ENCODE measurements at regions not wholly inside any gene's neighbourhood (a gene's known extent, or its start where the extent isn't known, plus 50 kb on each side); places are given as distances from the start of the nearest gene placed in this dataset.
"Not testable (repeated sequence)": the region's sequence is repeated elsewhere in the genome, so short reads cannot be mapped to it uniquely, and the experiment has no call there.

- DNase-seq (ENCODE audit: low spot score) = not testable (repeated sequence)
Measured at GRCh38 chr9:63812822-63813221, 1472.2 kb downstream of the FOXD4L5 start.

- not testable (repeated sequence) for DNase-seq (ENCODE audit: low spot score)
Measured at GRCh38 chr9:63804205-63804604, 1480.8 kb downstream of the FOXD4L5 start.

- not testable (repeated sequence) for DNase-seq (ENCODE audit: low spot score)
Measured at GRCh38 chr9:63794081-63794685, 1490.8 kb downstream of the FOXD4L5 start.

GRCh38 chr9:63787454-63787853 lies 1497.6 kb downstream of the FOXD4L5 start:
- DNase-seq (ENCODE audit: low spot score) = not testable (repeated sequence)

GRCh38 chr9:63785059-63785458 lies 1500.0 kb downstream of the FOXD4L5 start:
- not testable (repeated sequence) for DNase-seq (ENCODE audit: low spot score)

- not testable (repeated sequence) for DNase-seq (ENCODE audit: low spot score)
Measured at GRCh38 chr9:63784421-63784820, 1500.6 kb downstream of the FOXD4L5 start.

- not testable (repeated sequence) for DNase-seq (ENCODE audit: low spot score)
Measured at GRCh38 chr9:63781817-63782439, 1503.1 kb downstream of the FOXD4L5 start.

GRCh38 chr9:63781390-63781789 lies 1503.6 kb downstream of the FOXD4L5 start:
- not testable (repeated sequence) for DNase-seq (ENCODE audit: low spot score)

GRCh38 chr9:63776220-63776619 lies 1508.8 kb downstream of the FOXD4L5 start:
- not testable (repeated sequence) for DNase-seq (ENCODE audit: low spot score)

- DNase-seq (ENCODE audit: low spot score) = not testable (repeated sequence)
Measured at GRCh38 chr9:63775092-63775426, 1510.0 kb downstream of the FOXD4L5 start.

GRCh38 chr9:63774369-63775091 lies 1510.5 kb downstream of the FOXD4L5 start:
- DNase-seq (ENCODE audit: low spot score) = not testable (repeated sequence)

- DNase-seq (ENCODE audit: low spot score) = not testable (repeated sequence)
Measured at GRCh38 chr9:63762230-63762629, 1522.8 kb downstream of the FOXD4L5 start.

GRCh38 chr9:63729021-63729420 lies 1556.0 kb downstream of the FOXD4L5 start:
- not testable (repeated sequence) for DNase-seq (ENCODE audit: low spot score)

GRCh38 chr9:63728287-63728686 lies 1556.7 kb downstream of the FOXD4L5 start:
- no peak for DNase-seq (ENCODE audit: low spot score)

- not testable (repeated sequence) for DNase-seq (ENCODE audit: low spot score)
Measured at GRCh38 chr9:63708285-63708684, 1576.7 kb downstream of the FOXD4L5 start.

- not testable (repeated sequence) for DNase-seq (ENCODE audit: low spot score)
Measured at GRCh38 chr9:63704456-63704855, 1580.6 kb downstream of the FOXD4L5 start.

GRCh38 chr9:63703670-63704069 lies 1581.3 kb downstream of the FOXD4L5 start:
- DNase-seq (ENCODE audit: low spot score) = not testable (repeated sequence)

GRCh38 chr9:63703138-63703665 lies 1581.8 kb downstream of the FOXD4L5 start:
- DNase-seq (ENCODE audit: low spot score) = not testable (repeated sequence)

Measured in left forelimb (tissue), 1 donor.